ENCODE measurements at regions not wholly inside any gene's neighbourhood (a gene's known extent, or its start where the extent isn't known, plus 50 kb on each side); places are given as distances from the start of the nearest gene placed in this dataset.

- TF ChIP-seq SIN3A (IDR thresholded peaks at IDR 0.05; ENCODE audit: borderline replicate concordance, insufficient read depth, low read length) (no peak), FOXP2 (optimal IDR thresholded peaks at IDR 0.05; ENCODE audit: borderline replicate concordance, extremely low read depth, extremely low read length, insufficient read depth) (no peak), POLR2AphosphoS5 (IDR thresholded peaks at IDR 0.05; ENCODE audit: low read depth, low read length) (no peak), TAF1 (IDR thresholded peaks at IDR 0.05; ENCODE audit: borderline replicate concordance, insufficient read depth, low read length) (no peak), REST (IDR thresholded peaks at IDR 0.05; ENCODE audit: insufficient read depth in 1 of 2, low read depth in 2 of 2, low read length in 2 of 2) (no peak)
These were observed 1364.0 kb upstream of the NRXN1 start for GRCh38 chr2:52395912-52396311.

- no peak for TF ChIP-seq REST (IDR thresholded peaks at IDR 0.05; ENCODE audit: insufficient read depth in 1 of 2, low read depth in 2 of 2, low read length in 2 of 2)
- TF ChIP-seq TAF1 (IDR thresholded peaks at IDR 0.05; ENCODE audit: borderline replicate concordance, insufficient read depth, low read length): no peak
- TF ChIP-seq POLR2AphosphoS5 (IDR thresholded peaks at IDR 0.05; ENCODE audit: low read depth, low read length): no peak
- TF ChIP-seq SIN3A (IDR thresholded peaks at IDR 0.05; ENCODE audit: borderline replicate concordance, insufficient read depth, low read length): no peak
- no peak for TF ChIP-seq FOXP2 (optimal IDR thresholded peaks at IDR 0.05; ENCODE audit: borderline replicate concordance, extremely low read depth, extremely low read length, insufficient read depth)
These were observed 1359.7 kb upstream of the NRXN1 start for GRCh38 chr2:52391621-52392020.

GRCh38 chr2:52390651-52391050 is 1358.7 kb upstream of the NRXN1 start:
- TF ChIP-seq TAF1 (IDR thresholded peaks at IDR 0.05; ENCODE audit: borderline replicate concordance, insufficient read depth, low read length): no peak
- no peak for TF ChIP-seq POLR2AphosphoS5 (IDR thresholded peaks at IDR 0.05; ENCODE audit: low read depth, low read length)
- TF ChIP-seq FOXP2 (optimal IDR thresholded peaks at IDR 0.05; ENCODE audit: borderline replicate concordance, extremely low read depth, extremely low read length, insufficient read depth): no peak
- TF ChIP-seq REST (IDR thresholded peaks at IDR 0.05; ENCODE audit: insufficient read depth in 1 of 2, low read depth in 2 of 2, low read length in 2 of 2): no peak
- no peak for TF ChIP-seq SIN3A (IDR thresholded peaks at IDR 0.05; ENCODE audit: borderline replicate concordance, insufficient read depth, low read length)

GRCh38 chr2:52387937-52388590 is 1356.1 kb upstream of the NRXN1 start:
- TF ChIP-seq POLR2AphosphoS5 (IDR thresholded peaks at IDR 0.05; ENCODE audit: low read depth, low read length): no peak
- no peak for TF ChIP-seq REST (IDR thresholded peaks at IDR 0.05; ENCODE audit: insufficient read depth in 1 of 2, low read depth in 2 of 2, low read length in 2 of 2)
- no peak for TF ChIP-seq FOXP2 (optimal IDR thresholded peaks at IDR 0.05; ENCODE audit: borderline replicate concordance, extremely low read depth, extremely low read length, insufficient read depth)
- no peak for TF ChIP-seq TAF1 (IDR thresholded peaks at IDR 0.05; ENCODE audit: borderline replicate concordance, insufficient read depth, low read length)
- no peak for TF ChIP-seq SIN3A (IDR thresholded peaks at IDR 0.05; ENCODE audit: borderline replicate concordance, insufficient read depth, low read length)

Data from PFSK-1 (cell line).